GM23248 (cell line): ENCODE measurements at regions not wholly inside any gene's neighbourhood (a gene's known extent, or its start where the extent isn't known, plus 50 kb on each side); places are given as distances from the start of the nearest gene placed in this dataset.

Source experiments
- EZH2 ChIP-seq: fragments of 200-600 bp; sonication (generic); IDR thresholded peaks from 2 replicates; pipeline ENCODE4 v1.6.1; 2018; ENCODE audit warnings: antibody characterized with exemption, mild to moderate bottlenecking; ENCODE audit not compliant: insufficient read depth, poor library complexity, severe bottlenecking
- EZH2phosphoT487 ChIP-seq: fragments of 200-600 bp; sonication (generic); IDR thresholded peaks from 2 replicates; pipeline ENCODE4 v1.6.1; 2018; ENCODE audit warnings: antibody characterized with exemption, moderate library complexity, mild to moderate bottlenecking, low read depth; ENCODE audit not compliant: insufficient read depth

DNA sequence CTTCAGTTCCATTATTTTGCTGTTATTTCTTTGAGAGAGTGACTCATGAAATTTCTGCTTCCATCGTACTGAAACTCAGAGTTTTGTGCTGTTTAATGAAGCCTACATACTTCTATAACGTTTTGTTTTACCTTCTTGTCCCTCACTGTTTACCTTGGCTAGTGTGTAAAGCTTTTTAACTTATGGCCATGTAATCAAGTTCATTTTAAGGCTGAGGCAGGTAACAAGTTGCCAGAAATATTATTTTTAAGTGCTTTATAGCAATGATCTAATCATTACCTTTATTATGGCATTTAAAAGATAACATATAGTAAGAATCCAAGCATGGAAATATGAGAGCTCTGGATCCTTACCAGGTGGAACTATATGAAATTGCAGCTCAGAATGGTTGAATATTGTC is 102.3 kb upstream of the FAT1 start:
- no peak for TF ChIP-seq EZH2phosphoT487
- no peak for TF ChIP-seq EZH2
